SIG-M5 treated with dmso at 0.1 percent for 504 hours (cell line): ENCODE measurements at regions not wholly inside any gene's neighbourhood (a gene's known extent, or its start where the extent isn't known, plus 50 kb on each side); places are given as distances from the start of the nearest gene placed in this dataset.

Source experiments
- DNase-seq: peaks from one replicate; lab custom pipeline; 2025; ENCODE audit not compliant: unreplicated experiment; lab: John Stamatoyannopoulos, UW

- DNase-seq: no peak
These were observed 768.8 kb upstream of the NOVA1 start for GRCh38 chr14:27366596-27366995.

DNA sequence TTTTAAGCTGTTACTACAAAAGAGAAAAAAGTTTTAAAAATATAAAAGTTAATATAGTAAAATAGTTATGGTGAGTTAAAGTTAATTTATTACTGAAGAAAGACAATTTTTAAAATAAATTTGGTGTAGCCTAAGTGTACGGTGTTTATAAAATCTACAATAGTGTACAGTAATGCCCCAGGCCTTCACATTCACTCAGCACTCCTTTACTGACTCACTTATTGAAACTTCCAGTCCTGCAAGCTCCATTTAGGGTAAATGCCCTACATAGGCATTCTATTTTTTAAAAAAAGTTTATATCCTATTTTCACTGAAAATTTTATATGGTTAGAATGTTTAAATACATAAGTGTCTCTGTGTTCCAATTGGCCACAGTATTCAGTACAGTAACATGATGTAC lies 769.5 kb upstream of the NOVA1 start:
- no peak for DNase-seq

DNA sequence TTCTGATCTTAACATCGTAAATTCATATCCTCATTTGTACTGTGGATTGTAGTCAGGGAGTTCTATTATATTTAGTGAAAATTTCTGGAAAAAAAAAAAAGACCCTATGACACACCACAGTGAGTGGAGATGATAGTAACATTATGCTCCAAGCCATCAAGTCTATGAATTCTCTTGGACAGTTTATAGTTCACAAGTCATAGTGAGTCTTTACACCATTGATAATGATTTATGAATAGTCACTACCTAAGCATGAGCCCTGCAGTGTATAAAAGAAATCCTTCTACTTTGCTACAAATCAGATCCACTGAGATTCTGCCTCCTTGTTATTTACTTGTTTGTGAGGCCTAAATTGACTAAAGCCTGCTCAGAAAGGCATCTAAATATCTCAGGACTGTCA lies 772.2 kb upstream of the NOVA1 start:
- DNase-seq: no peak

DNA sequence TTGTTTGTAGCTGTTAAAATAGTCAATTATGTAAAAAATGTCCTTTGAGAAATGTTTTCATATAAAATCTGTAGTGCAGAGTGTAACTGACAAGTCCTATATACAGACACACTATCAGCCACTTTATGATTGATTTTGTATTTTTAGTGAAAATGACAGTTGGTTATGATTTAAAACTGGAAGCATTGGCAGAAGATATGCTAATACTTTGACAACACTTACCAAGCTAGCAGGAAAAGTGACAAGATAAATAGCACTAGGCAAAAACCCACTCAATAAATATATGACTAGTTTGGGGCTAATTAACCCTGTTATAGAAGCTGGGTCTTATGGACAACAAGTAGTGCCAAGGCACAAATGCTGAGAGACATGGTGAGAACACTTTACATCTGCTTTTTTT lies 772.9 kb upstream of the NOVA1 start:
- no peak for DNase-seq

DNA sequence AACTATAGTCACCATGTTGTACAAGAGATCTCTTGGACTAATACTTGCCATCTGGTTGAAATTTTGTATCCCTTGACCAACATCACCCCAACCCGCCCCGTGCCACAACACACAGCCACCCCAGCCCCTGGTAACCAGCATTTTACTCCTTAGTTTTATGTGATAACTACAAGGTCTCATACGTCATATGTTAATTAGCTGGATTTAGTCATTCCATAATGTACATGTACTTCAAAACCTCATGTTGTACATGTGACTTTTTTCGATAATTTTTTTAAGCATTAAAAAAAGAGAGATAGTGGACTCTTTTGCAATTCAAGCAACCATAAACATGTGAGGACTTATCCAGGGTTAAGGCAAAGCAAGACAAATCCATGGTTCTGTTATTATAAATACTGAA lies 773.4 kb upstream of the NOVA1 start:
- no peak for DNase-seq

GRCh38 chr14:27371868-27372267 lies 774.0 kb upstream of the NOVA1 start:
- no peak for DNase-seq

- no peak for DNase-seq
These were observed 774.9 kb upstream of the NOVA1 start for GRCh38 chr14:27372771-27373170.

- DNase-seq: no peak
These were observed 786.3 kb upstream of the NOVA1 start for GRCh38 chr14:27384124-27384523.

- no peak for DNase-seq
These were observed 788.6 kb upstream of the NOVA1 start for GRCh38 chr14:27386391-27386790.

DNA sequence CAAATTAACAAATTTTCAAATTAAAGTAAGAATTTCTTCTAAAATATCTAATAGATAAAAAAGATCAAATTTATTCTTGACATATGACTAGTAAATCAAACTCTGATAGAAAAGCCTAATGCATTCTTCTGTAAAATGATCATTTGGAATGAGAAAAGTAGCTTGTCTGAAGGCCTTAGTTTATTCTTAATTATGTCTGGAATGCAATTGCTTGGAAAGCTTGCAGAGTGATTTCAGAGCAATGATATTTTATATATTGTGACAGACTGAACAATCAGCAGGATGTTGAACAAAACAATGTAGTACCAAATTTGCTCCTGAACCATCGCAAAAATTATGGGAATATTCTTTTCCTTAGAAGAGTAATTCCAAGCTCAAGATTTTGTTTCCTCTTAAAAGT lies 789.6 kb upstream of the NOVA1 start:
- no peak for DNase-seq

DNA sequence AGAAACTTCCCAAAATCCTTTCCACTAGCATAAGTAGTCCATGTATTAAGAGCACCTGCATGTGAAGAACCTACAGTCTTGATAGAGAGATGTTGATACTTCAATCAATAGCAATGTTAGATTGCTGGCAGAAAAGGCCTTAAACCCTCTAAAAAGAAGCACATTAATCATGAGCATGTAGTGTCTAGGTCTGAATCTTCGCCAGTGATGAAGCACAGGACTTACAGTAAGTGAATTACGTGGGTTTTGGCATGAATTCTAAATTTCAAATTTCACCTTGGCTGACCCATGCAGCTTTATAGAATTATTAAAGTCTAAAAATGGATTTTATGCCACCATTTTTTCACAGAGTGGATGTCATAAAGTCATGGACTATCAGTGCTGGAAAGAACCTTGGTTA lies 791.6 kb upstream of the NOVA1 start:
- DNase-seq: no peak

DNA sequence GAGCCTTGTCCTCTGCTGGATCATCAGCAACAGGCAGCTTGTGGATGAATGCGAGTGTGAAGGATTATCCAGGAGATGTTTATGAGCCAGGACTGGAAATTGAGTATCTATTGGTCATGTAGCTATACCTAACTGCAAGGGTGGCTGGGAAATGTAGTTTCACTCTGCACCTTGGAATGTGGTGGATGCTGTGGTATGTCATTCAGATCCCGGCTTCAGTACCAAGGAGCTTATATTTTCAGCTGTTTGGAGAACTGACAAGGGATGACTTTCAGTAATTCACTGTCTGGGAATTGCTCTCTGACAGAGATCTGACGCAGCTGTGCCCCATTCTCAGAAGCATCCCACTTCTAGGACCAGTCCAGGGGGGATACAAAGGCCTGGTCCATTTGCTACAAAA lies 792.3 kb upstream of the NOVA1 start:
- no peak for DNase-seq

- no peak for DNase-seq
These were observed 793.5 kb upstream of the NOVA1 start for GRCh38 chr14:27391331-27391730.

DNA sequence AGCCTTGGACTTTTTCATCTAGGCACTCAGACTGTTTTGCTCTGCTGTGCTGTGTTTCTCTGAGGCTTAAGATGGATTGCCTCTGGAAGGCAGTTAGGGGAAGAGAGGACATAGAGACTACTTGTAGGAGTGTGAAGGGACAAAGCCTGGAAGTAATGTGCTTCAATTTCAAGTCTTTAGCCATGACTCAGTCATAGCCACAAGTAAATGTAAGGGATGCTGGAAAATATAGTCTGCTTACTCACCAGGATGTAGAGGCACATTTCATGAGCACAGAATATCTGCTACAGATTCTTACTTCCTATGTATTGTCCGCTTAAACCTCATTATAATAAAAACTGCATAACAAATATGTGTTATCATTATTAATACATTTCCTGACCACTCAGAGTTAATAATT lies 794.3 kb upstream of the NOVA1 start:
- no peak for DNase-seq

DNA sequence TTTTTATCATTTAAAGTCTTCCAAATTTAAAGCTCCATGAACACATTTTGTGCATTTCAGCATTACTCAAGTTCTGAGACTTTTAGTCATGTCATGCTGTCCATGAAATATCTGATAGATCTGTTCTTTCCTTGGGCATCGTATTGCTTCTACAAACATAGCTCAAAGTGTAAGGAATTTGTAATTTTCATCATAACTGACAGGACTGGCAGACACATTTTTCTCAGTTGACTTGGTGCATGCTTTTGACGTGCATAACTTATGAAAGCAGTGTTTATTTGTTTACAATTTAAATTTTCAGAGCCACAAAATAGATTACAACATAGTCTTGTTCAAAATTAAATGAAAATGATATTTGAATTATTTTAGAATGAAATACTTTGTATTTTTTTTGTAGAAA lies 812.1 kb upstream of the NOVA1 start:
- DNase-seq: no peak

DNA sequence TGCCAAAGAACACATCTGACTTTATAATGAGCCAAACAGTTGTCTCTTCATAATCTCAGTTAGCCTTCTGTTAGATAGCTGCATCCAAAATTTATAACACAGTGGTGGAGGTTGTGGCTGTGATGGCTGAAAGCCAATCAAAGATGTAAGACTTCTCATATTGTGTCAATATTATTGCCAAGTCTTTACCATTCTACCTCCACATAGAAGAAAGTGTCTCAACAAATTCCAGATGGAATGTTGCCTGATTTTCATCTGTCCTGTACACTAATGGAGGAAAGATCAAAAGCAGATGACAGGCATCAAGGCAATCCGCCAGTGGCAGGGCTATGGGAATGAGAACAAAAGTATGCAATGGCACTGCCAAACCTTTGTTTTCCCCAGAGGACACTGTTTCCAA lies 813.1 kb upstream of the NOVA1 start:
- DNase-seq: no peak

DNA sequence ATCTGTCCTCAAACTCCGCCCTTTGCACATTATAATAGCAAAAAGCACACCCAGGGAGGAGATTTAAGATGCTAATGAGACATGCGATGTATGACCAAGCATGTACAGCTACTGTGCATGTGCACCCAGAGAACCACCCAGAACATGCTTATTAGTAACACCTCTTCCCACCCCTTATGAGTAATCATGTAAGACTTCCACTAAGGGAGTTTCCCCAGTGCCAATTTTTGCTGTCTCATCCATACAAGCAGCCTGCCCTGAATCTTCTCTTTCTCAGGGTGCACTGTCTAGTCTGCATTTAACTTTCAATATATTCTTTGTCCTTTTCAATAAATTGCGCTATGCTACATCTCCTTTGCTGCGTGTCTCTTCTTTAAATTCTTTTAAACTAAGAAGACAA lies 830.0 kb upstream of the NOVA1 start:
- DNase-seq: no peak

DNA sequence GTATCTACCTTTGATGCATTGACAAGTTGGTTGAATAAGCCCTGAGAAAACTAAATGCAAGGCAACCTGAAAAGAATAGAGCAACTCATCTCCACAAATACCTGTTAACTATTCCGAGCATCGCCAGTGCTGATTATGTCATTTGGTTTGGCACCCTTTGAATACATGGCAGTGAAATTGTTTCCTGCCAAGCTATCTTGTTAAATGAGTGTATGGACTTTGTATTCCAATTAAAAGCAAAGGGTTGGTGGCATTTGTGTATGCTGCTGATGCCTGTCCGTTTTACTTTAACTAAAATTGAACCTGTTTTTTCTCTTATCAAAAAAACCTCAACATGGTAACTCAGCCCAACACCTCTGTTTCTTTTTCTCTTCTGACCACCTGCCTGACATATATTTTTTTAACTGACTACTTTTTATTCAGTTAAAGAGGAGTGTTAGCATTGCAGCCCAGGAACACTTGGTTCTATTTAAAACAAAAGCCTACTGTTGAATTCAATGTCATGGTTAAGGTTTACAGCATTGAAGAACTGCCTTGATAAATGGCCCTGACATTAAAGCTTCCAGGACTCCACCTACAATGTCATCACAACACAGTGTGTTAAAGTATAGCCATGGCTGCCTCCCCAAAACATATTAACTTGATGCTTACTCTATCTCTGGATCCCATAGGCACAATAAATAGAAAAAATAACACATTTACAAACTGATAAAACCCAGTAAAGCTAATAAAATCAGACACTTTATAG lies 838.3 kb upstream of the NOVA1 start:
- no peak for DNase-seq

DNA sequence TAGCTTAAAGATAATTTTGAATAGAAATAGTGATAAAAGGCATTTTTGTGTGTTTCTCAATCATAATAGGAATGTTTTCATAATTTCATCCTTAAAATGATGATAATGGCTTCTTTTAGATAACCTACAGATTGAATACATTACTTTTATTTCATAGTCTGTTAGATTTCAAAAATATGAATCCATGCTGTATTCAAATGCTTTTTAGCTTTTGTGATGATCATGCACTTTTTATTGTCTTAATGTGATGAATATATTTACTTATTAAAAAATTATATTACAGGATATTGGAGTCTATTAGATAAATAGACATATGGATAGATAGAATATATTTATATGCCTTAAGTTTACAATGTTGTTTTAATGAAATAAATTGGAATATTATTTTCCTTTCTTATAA lies 886.8 kb upstream of the NOVA1 start:
- DNase-seq: no peak

- DNase-seq: no peak
These were observed 887.4 kb upstream of the NOVA1 start for GRCh38 chr14:27485193-27485592.

- no peak for DNase-seq
These were observed 908.4 kb upstream of the NOVA1 start for GRCh38 chr14:27506272-27506671.

DNA sequence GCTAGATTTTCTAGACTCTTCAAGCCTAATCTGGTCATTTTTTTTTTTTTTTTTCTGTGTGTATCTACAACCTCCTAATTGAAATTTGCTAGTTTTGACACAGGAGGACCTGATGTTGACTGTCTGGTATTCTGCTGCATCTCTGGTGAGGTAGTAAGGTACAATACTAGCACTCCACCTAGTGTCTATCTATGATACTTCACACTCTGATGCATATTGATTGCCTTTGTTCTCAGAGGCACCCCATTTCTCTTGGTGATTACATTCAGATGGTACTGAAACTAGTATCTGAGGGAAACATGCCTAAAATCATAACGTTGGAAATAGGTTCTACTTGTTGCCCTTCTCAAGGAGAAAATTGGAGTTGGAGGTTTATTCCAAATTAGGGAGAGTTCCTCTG lies 930.5 kb upstream of the NOVA1 start:
- DNase-seq: peak; percentile 61

GRCh38 chr14:27536748-27537147 lies 938.9 kb upstream of the NOVA1 start:
- no peak for DNase-seq

GRCh38 chr14:27546111-27546510 lies 948.3 kb upstream of the NOVA1 start:
- no peak for DNase-seq
